ENCODE measurements at regions not wholly inside any gene's neighbourhood (a gene's known extent, or its start where the extent isn't known, plus 50 kb on each side); places are given as distances from the start of the nearest gene placed in this dataset.

DNA sequence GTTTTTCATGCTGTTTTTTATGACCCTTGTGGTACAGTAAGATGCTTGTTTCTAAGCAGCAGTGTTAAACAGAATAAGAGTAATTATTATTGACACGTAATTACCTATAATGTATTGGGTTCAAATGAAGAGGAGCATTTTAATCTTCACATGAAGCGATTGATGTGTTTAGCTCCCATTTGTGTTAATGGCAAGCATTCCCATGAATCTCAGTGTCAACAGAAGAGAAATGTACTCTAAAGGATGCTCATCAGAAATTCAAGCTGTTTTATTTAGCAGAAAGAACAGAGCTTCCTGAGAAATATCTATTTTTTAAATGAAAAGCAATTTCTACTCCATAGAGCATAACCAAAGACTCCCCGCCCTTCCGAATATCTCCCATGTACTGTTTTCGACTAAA lies 341.3 kb upstream of the LINC00305 start:
- TF ChIP-seq, protein P1, sequence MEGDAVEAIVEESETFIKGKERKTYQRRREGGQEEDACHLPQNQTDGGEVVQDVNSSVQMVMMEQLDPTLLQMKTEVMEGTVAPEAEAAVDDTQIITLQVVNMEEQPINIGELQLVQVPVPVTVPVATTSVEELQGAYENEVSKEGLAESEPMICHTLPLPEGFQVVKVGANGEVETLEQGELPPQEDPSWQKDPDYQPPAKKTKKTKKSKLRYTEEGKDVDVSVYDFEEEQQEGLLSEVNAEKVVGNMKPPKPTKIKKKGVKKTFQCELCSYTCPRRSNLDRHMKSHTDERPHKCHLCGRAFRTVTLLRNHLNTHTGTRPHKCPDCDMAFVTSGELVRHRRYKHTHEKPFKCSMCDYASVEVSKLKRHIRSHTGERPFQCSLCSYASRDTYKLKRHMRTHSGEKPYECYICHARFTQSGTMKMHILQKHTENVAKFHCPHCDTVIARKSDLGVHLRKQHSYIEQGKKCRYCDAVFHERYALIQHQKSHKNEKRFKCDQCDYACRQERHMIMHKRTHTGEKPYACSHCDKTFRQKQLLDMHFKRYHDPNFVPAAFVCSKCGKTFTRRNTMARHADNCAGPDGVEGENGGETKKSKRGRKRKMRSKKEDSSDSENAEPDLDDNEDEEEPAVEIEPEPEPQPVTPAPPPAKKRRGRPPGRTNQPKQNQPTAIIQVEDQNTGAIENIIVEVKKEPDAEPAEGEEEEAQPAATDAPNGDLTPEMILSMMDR (IDR thresholded peaks at IDR 0.05; ENCODE audit: low read depth, low read length), result no peak
- no peak for TF ChIP-seq EZH2phosphoT487 (IDR thresholded peaks at IDR 0.05; ENCODE audit: low read depth)

Data from OCI-LY3 (cell line).